PC-3 (cell line): ENCODE measurements at regions not wholly inside any gene's neighbourhood (a gene's known extent, or its start where the extent isn't known, plus 50 kb on each side); places are given as distances from the start of the nearest gene placed in this dataset.

ENCODE experiments used
- ATAC-seq: fragments of 200-7000 bp; cut with Tn5 transposase; 2 replicates; pipeline ENCODE4 v1.9.1; 2020; ENCODE audit warnings: mild to moderate bottlenecking, moderate library complexity
- BruUV-seq: library from RNA; stranded (reverse); fragments of 400-500 nt; replicated peaks from 2 replicates; lab custom pipeline; 2021; lab: Mats Ljungman, UMichigan
- CTCF ChIA-PET: fragments of 300-600 bp; sonication (Branson Sonifier 250); formaldehyde crosslinking; loops from one replicate; lab custom pipeline; 2022; ENCODE audit warnings: antibody characterized with exemption; lab: Charles Lee
- POLR2A ChIA-PET: fragments of 300-600 bp; sonication (Branson Sonifier 250); formaldehyde crosslinking; loops from one replicate; lab custom pipeline; 2022; ENCODE audit warnings: antibody characterized with exemption; ENCODE audit not compliant: unreplicated experiment; lab: Charles Lee
- DNase-seq: peaks from one replicate; pipeline ENCODE4 v3.0.0-alpha.2; 2015
- H2AFZ ChIP-seq: fragments of 300-600 bp; sonication (generic); 2 replicates; pipeline ENCODE4 v1.6.0; 2016; ENCODE audit warnings: antibody characterized with exemption, low read length
- H3F3A ChIP-seq: fragments of 300-600 bp; sonication (generic); one replicate; pipeline ENCODE4 v1.6.0; 2017; ENCODE audit warnings: antibody characterized with exemption, low read length, control low read depth, mild to moderate bottlenecking; ENCODE audit not compliant: unreplicated experiment
- H3K27ac ChIP-seq: fragments of 300-600 bp; sonication (generic); 2 replicates; pipeline ENCODE4 v1.5.1; 2016; ENCODE audit warnings: mild to moderate bottlenecking, low read length
- H3K27me3 ChIP-seq: fragments of 300-600 bp; sonication (generic); 2 replicates; pipeline ENCODE4 v1.6.1; 2016; ENCODE audit warnings: low read length, mixed read lengths
- H3K36me3 ChIP-seq: fragments of 300-600 bp; sonication (generic); 2 replicates; pipeline ENCODE4 v1.6.1; 2016; ENCODE audit warnings: low read depth, mixed run types, low read length, mixed read lengths
- H3K4me1 ChIP-seq: fragments of 300-600 bp; sonication (generic); 2 replicates; pipeline ENCODE4 v1.5.1; 2016; ENCODE audit warnings: low read length; ENCODE audit not compliant: insufficient read depth
- H3K4me2 ChIP-seq: fragments of 300-600 bp; sonication (generic); 2 replicates; pipeline ENCODE4 v1.6.0; 2016; ENCODE audit warnings: low read length
- H3K4me3 ChIP-seq: fragments of 300-600 bp; sonication (generic); 2 replicates; pipeline ENCODE4 v1.5.1; 2016; ENCODE audit warnings: mild to moderate bottlenecking, low read length, mixed read lengths
- H3K79me2 ChIP-seq: fragments of 300-600 bp; sonication (generic); 2 replicates; pipeline ENCODE4 v1.6.1; 2017; ENCODE audit warnings: low read length, mixed read lengths
- H3K9ac ChIP-seq: fragments of 300-600 bp; sonication (generic); 2 replicates; pipeline ENCODE4 v1.6.0; 2016; ENCODE audit warnings: mild to moderate bottlenecking, low read length
- H3K9me2 ChIP-seq: fragments of 300-600 bp; sonication (generic); replicated peaks from 2 replicates; pipeline ENCODE4 v1.6.1; 2016; ENCODE audit warnings: mixed run types, low read length, mixed read lengths
- H3K9me3 ChIP-seq: fragments of 300-600 bp; sonication (generic); 2 replicates; pipeline ENCODE4 v1.6.1; 2016; ENCODE audit warnings: low read length, mixed read lengths
- H4K20me1 ChIP-seq: fragments of 300-600 bp; sonication (generic); 2 replicates; pipeline ENCODE4 v1.6.1; 2016; ENCODE audit warnings: low read length, mixed read lengths
- CTCF ChIP-seq: fragments of 300-600 bp; sonication (generic); conservative IDR thresholded peaks from 2 replicates; pipeline ENCODE4 v1.5.1; 2017; ENCODE audit warnings: antibody characterized with exemption, low read depth, mild to moderate bottlenecking, low read length
- EZH2 ChIP-seq: fragments of 300-600 bp; sonication (generic); IDR thresholded peaks from one replicate; pipeline ENCODE4 v1.6.1; 2017; ENCODE audit warnings: antibody characterized with exemption, mild to moderate bottlenecking, low read length; ENCODE audit not compliant: unreplicated experiment
- EZH2phosphoT487 ChIP-seq: fragments of 300-600 bp; sonication (generic); IDR thresholded peaks from 2 replicates; pipeline ENCODE4 v1.6.1; 2018; ENCODE audit warnings: mild to moderate bottlenecking, antibody characterized with exemption, low read length, borderline replicate concordance
- intact Hi-C: fragments of 100-400 bp; cut with micrococcal nuclease; formaldehyde crosslinking; loops from 2 replicates; pipeline ENCODE4 v1.9.0; 2023

- no peaks in the 10 kb centered on the region for H3K9me3 ChIP-seq
- H3K79me2 ChIP-seq: no peaks in the 10 kb centered on the region
- 0 out of 2 replicates have a peak, but pooled peaks cover 5% of the 10 kb centered on the region for H3K9me2 ChIP-seq
- no peak overlapping the region for H3K4me3 ChIP-seq
- no peaks in the 10 kb centered on the region for H3K36me3 ChIP-seq
- H3K9ac ChIP-seq: no peak overlapping the region
- intact Hi-C loops: loop anchor here (2.0 kb wide), 1 partner anchor 25 kb away; no protein-coding TSS in a partner anchor
- H2AFZ ChIP-seq: 0 out of 2 replicates have a peak overlapping the region, but pooled peaks have one; percentile 7
- ChIA-PET CTCF (no interaction called here), POLR2A (no interaction called here)
- ATAC-seq (no peak), DNase-seq (no peak)
- TF ChIP-seq CTCF (no peak), EZH2 (no peak), EZH2phosphoT487 (no peak)
- peaks cover 30% of the 10 kb centered on the region for H3K4me1 ChIP-seq
- H3K27me3 ChIP-seq: no peaks in the 10 kb centered on the region
- no peaks in the 10 kb centered on the region for H4K20me1 ChIP-seq
- BruUV-seq: no TSS peak
- H3K4me2 ChIP-seq: peak overlapping the region; percentile 36
- H3F3A ChIP-seq: no peaks in the 10 kb centered on the region
- H3K27ac ChIP-seq: peak overlapping the region; percentile 41
Observed at GRCh38 chr11:94708176-94708575, 60.0 kb upstream of the AMOTL1 start.

DNA sequence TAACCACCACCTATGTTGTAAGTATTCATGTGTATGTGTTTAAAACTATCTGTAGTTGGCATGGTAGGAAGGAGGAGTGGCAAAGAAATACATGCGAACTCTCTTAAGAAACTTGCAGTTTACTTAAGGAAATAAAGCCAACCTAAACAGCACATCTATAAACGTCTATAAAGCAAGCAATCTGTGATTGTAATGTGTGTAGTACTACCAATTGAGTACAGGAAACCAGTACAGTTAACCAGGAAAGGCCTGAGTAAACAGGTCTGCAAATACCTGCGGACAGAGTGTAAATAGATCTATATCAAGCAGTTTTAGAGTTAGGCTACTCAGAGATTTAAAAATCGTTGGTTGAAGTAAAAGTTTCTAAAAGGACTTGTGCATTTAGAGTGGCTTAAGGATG is 59.5 kb upstream of the AMOTL1 start:
- Histone ChIP-seq H3K36me3 (no peaks in the 10 kb centered on the region), H3F3A (no peaks in the 10 kb centered on the region), H3K79me2 (no peaks in the 10 kb centered on the region), H3K4me3 (no peak overlapping the region), H4K20me1 (no peaks in the 10 kb centered on the region), H3K9me2 (0 out of 2 replicates have a peak, but pooled peaks cover 5% of the 10 kb centered on the region), H3K4me1 (peaks cover 30% of the 10 kb centered on the region), H3K27ac (peak overlapping the region; percentile 41), H3K27me3 (no peaks in the 10 kb centered on the region), H3K4me2 (peak overlapping the region; percentile 36), H2AFZ (0 out of 2 replicates have a peak overlapping the region, but pooled peaks have one; percentile 7), H3K9me3 (no peaks in the 10 kb centered on the region), H3K9ac (no peak overlapping the region)
- ATAC-seq (peak; percentile 99), DNase-seq (peak; percentile 84)
- intact Hi-C loops: loop anchor here (2.0 kb wide), 1 partner anchor 24 kb away; no protein-coding TSS in a partner anchor
- CTCF ChIA-PET: no interaction called here
- POLR2A ChIA-PET: no interaction called here
- BruUV-seq: no TSS peak
- TF ChIP-seq CTCF (no peak), EZH2phosphoT487 (no peak), EZH2 (no peak)

DNA sequence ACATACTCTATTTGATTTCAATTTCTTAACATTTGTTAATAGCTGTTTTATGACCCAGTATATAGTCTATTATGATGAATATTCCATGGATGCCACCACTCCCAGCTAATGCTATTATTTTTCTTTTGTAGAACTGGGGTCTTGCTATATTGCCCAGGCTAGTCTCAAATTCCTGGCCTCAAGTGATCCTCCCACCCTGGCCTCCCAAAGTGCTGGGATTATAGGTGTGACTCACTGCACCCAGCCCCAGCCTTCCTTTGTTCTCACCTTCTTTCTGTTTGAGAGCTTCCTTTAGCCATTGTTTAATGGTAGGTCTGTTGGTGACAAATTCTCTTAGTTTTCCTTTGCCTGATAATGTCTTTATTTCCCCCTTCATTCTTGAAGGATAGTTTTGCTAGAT is 52.9 kb upstream of the AMOTL1 start:
- intact Hi-C loops: no loop called here
- no peaks in the 10 kb centered on the region for H3K36me3 ChIP-seq
- H3K4me3 ChIP-seq: no peak overlapping the region
- no peaks in the 10 kb centered on the region for H3K9me3 ChIP-seq
- no peaks in the 10 kb centered on the region for H3F3A ChIP-seq
- POLR2A ChIA-PET: no interaction called here
- BruUV-seq: no TSS peak
- H3K9me2 ChIP-seq: no peaks in the 10 kb centered on the region
- no peak for ATAC-seq
- no peak overlapping the region for H3K9ac ChIP-seq
- no peaks in the 10 kb centered on the region for H3K79me2 ChIP-seq
- TF ChIP-seq CTCF: no peak
- no peak for TF ChIP-seq EZH2
- TF ChIP-seq EZH2phosphoT487: no peak
- no peak overlapping the region for H3K27ac ChIP-seq
- no peaks in the 10 kb centered on the region for H4K20me1 ChIP-seq
- no peak overlapping the region for H2AFZ ChIP-seq
- H3K4me2 ChIP-seq: no peak overlapping the region
- CTCF ChIA-PET: no interaction called here
- no peaks in the 10 kb centered on the region for H3K4me1 ChIP-seq
- DNase-seq: no peak
- no peaks in the 10 kb centered on the region for H3K27me3 ChIP-seq
